OCI-LY3 (cell line): ENCODE measurements at regions not wholly inside any gene's neighbourhood (a gene's known extent, or its start where the extent isn't known, plus 50 kb on each side); places are given as distances from the start of the nearest gene placed in this dataset.

Experiments used
- H2AFZ ChIP-seq: fragments of 200-600, 300-600 bp; shearing (Covaris generic); 2 replicates; pipeline ENCODE4 v1.6.0; 2014; ENCODE audit warnings: antibody characterized with exemption, low read depth, low read length
- H3K27ac ChIP-seq: fragments of 200-600, 300-600 bp; sonication (generic); 2 replicates; pipeline ENCODE4 v1.5.1; 2014; ENCODE audit warnings: mild to moderate bottlenecking, low read length, moderate library complexity, mixed read lengths
- H3K27me3 ChIP-seq: fragments of 200-600, 300-600 bp; sonication (generic); 2 replicates; pipeline ENCODE4 v1.6.1; 2014; ENCODE audit warnings: low read depth, low read length, mixed read lengths
- H3K36me3 ChIP-seq: fragments of 200-600, 300-600 bp; sonication (generic); replicated peaks from 2 replicates; pipeline ENCODE3; 2014; ENCODE audit warnings: low read depth, low read length, mixed read lengths
- H3K4me1 ChIP-seq: fragments of 300-600, 200-600 bp; sonication (generic); 2 replicates; pipeline ENCODE4 v1.6.1; 2014; ENCODE audit warnings: low read length, mixed read lengths
- H3K4me2 ChIP-seq: fragments of 200-600, 300-600 bp; sonication (generic); 2 replicates; pipeline ENCODE4 v1.6.1; 2014; ENCODE audit warnings: low read length, mixed read lengths
- H3K4me3 ChIP-seq: fragments of 300-600, 200-600 bp; sonication (generic); 2 replicates; pipeline ENCODE4 v1.5.1; 2014; ENCODE audit warnings: antibody characterized with exemption, mild to moderate bottlenecking, low read length, moderate library complexity
- H3K79me2 ChIP-seq: fragments of 300-600, 200-600 bp; shearing (Covaris generic); 2 replicates; pipeline ENCODE4 v1.6.1; 2014; ENCODE audit warnings: mild to moderate bottlenecking, low read length, mixed read lengths
- H3K9ac ChIP-seq: fragments of 300-600, 200-600 bp; shearing (Covaris generic); 2 replicates; pipeline ENCODE4 v1.6.0; 2014; ENCODE audit warnings: mild to moderate bottlenecking, low read length, moderate library complexity
- H3K9me3 ChIP-seq: fragments of 200-600, 300-600 bp; shearing (Covaris generic); 2 replicates; pipeline ENCODE4 v1.6.1; 2014; ENCODE audit warnings: low read length, mixed read lengths; ENCODE audit not compliant: insufficient read depth
- H4K20me1 ChIP-seq: fragments of 200-600, 300-600 bp; sonication (generic); 2 replicates; pipeline ENCODE4 v1.6.1; 2016; ENCODE audit warnings: low read length, mixed read lengths; ENCODE audit not compliant: insufficient read depth
- CTCF ChIP-seq: fragments of 200-600, 300-600 bp; sonication (generic); IDR thresholded peaks from 2 replicates; pipeline ENCODE4 v1.5.1; 2014; ENCODE audit warnings: antibody characterized with exemption, low read length, low read depth
- EZH2phosphoT487 ChIP-seq: fragments of 200-600 bp; shearing (Covaris generic); IDR thresholded peaks from 2 replicates; pipeline ENCODE4 v1.6.1; 2018; ENCODE audit warnings: antibody characterized with exemption, mixed run types, low read depth

GRCh38 chr3:66889750-66890494 lies 108.2 kb upstream of the KBTBD8 start:
- Histone ChIP-seq H3K4me3 (peak overlapping the region; percentile 73), H3K4me2 (peak overlapping the region; percentile 91), H4K20me1 (no peaks in the 10 kb centered on the region), H3K27ac (peak overlapping the region; percentile 51), H2AFZ (peak overlapping the region; percentile 94), H3K9me3 (peaks cover 5% of the 10 kb centered on the region; the same call in 1 of the 2 replicates), H3K27me3 (no peaks in the 10 kb centered on the region), H3K4me1 (peaks cover 21% of the 10 kb centered on the region), H3K36me3 (peaks cover 3% of the 10 kb centered on the region), H3K9ac (peak overlapping the region; percentile 53), H3K79me2 (no peaks in the 10 kb centered on the region)
- TF ChIP-seq CTCF (no peak), EZH2phosphoT487 (no peak)

- H3K4me1 ChIP-seq = no peaks in the 10 kb centered on the region
- H3K9me3 ChIP-seq = peaks cover 14% of the 10 kb centered on the region; the same call in 1 of the 2 replicates
- H3K4me2 ChIP-seq = no peak overlapping the region
- no peak overlapping the region for H3K4me3 ChIP-seq
- no peak overlapping the region for H2AFZ ChIP-seq
- H3K36me3 ChIP-seq = peaks cover 7% of the 10 kb centered on the region
- no peaks in the 10 kb centered on the region for H4K20me1 ChIP-seq
- no peaks in the 10 kb centered on the region for H3K79me2 ChIP-seq
- H3K27ac ChIP-seq = no peak overlapping the region
- H3K9ac ChIP-seq = no peak overlapping the region
- H3K27me3 ChIP-seq = no peaks in the 10 kb centered on the region
- TF ChIP-seq EZH2phosphoT487 (no peak), CTCF (no peak)
Observed at GRCh38 chr3:66898155-66898554, 100.0 kb upstream of the KBTBD8 start.

GRCh38 chr3:66904336-66904735 lies 93.8 kb upstream of the KBTBD8 start:
- peaks cover 21% of the 10 kb centered on the region; the same call in 1 of the 2 replicates for H3K9me3 ChIP-seq
- H2AFZ ChIP-seq = no peak overlapping the region
- H3K27ac ChIP-seq = peak overlapping the region; percentile 94
- H3K79me2 ChIP-seq = no peaks in the 10 kb centered on the region
- H3K27me3 ChIP-seq = no peaks in the 10 kb centered on the region
- peak overlapping the region; percentile 57 for H3K4me3 ChIP-seq
- H3K36me3 ChIP-seq = peaks cover 14% of the 10 kb centered on the region
- H4K20me1 ChIP-seq = no peaks in the 10 kb centered on the region
- H3K4me2 ChIP-seq = peak overlapping the region; percentile 78
- H3K9ac ChIP-seq = peak overlapping the region; percentile 45
- TF ChIP-seq EZH2phosphoT487 (no peak), CTCF (no peak)
- peaks cover 31% of the 10 kb centered on the region for H3K4me1 ChIP-seq

GRCh38 chr3:66904831-66905493 lies 93.1 kb upstream of the KBTBD8 start:
- peak overlapping the region; percentile 94 for H3K27ac ChIP-seq
- peaks cover 14% of the 10 kb centered on the region for H3K36me3 ChIP-seq
- no peaks in the 10 kb centered on the region for H4K20me1 ChIP-seq
- no peaks in the 10 kb centered on the region for H3K27me3 ChIP-seq
- peak overlapping the region; percentile 22; the same call in 1 of the 2 replicates for H2AFZ ChIP-seq
- peak overlapping the region; percentile 57 for H3K4me3 ChIP-seq
- H3K4me1 ChIP-seq = peaks cover 31% of the 10 kb centered on the region
- H3K4me2 ChIP-seq = peak overlapping the region; percentile 78
- no peaks in the 10 kb centered on the region for H3K79me2 ChIP-seq
- peaks cover 21% of the 10 kb centered on the region; the same call in 1 of the 2 replicates for H3K9me3 ChIP-seq
- TF ChIP-seq EZH2phosphoT487 (no peak), CTCF (0 out of 2 replicates have a peak, but pooled peaks have one; percentile 9)
- H3K9ac ChIP-seq = peak overlapping the region; percentile 45
